ENCODE measurements at regions not wholly inside any gene's neighbourhood (a gene's known extent, or its start where the extent isn't known, plus 50 kb on each side); places are given as distances from the start of the nearest gene placed in this dataset.

DNA sequence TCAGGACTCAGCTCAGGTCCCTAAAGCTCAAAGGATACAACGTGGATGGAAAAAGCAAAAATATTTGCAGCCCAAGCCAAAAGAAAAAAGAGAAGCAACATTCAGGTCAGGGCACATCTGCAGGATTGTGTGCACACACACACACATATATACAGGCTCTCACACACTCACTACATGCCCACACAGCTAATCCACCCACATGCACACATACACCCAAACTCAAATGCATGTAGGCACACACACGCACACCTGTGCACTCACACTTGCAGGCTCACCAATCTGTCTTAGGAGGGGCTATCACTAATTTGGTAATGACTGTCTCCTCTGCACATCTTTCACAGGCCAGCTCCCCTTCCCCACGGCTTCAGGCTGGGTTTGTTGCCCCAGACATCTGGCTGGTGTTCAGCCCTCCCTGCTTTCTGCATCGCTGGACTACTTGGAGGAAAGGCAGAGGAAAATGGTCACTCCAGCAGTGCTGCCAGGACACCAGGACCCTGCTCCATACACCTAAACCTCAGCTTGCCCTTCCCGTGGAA lies 103.6 kb upstream of the DRD2 start:
- H4K8ac ChIP-seq (ENCODE audit: low read length): no peak overlapping the region
- no peak overlapping the region for H3K4ac ChIP-seq (ENCODE audit: low read depth in 1 of 2, low read length in 2 of 2)
- no peaks in the 10 kb centered on the region for H3K9me3 ChIP-seq (ENCODE audit: control insufficient read depth, low read length)
- no peak overlapping the region for H3K14ac ChIP-seq (ENCODE audit: low read length in 2 of 2)
- no peak for DNase-seq
- H3K4me1 ChIP-seq (ENCODE audit: control insufficient read depth, insufficient read depth, low read depth, low read length): no peaks in the 10 kb centered on the region
- no peak overlapping the region for H3K4me2 ChIP-seq (ENCODE audit: low read length, poor library complexity, severe bottlenecking)
- no peak overlapping the region for H3K27ac ChIP-seq (ENCODE audit: low read length, poor library complexity, severe bottlenecking)
- no peaks in the 10 kb centered on the region for H3K79me1 ChIP-seq (replicated peaks; ENCODE audit: low read length, poor library complexity, severe bottlenecking)
- no peak overlapping the region for H3K4me3 ChIP-seq (ENCODE audit: insufficient read depth in 1 of 2, low read depth in 1 of 2, low read length in 2 of 2)
- no peak overlapping the region for H2BK120ac ChIP-seq (ENCODE audit: low read depth, low read length)
- no peak overlapping the region for H2BK15ac ChIP-seq (ENCODE audit: low read depth, poor library complexity, severe bottlenecking)
- H4K91ac ChIP-seq (ENCODE audit: low read length): no peak overlapping the region
- no peak overlapping the region for H3K18ac ChIP-seq (ENCODE audit: low read depth in 1 of 2, low read length in 2 of 2)
- no peak overlapping the region for H3K23ac ChIP-seq (ENCODE audit: low read length in 2 of 2)
- H3K9ac ChIP-seq (ENCODE audit: low read length): no peak overlapping the region
- H2BK5ac ChIP-seq (ENCODE audit: low read depth, low read length, poor library complexity, severe bottlenecking): no peak overlapping the region
- H2BK12ac ChIP-seq (ENCODE audit: low read length in 2 of 2): no peak overlapping the region
- H2AK5ac ChIP-seq (ENCODE audit: low read length, severe bottlenecking): no peak overlapping the region
- peaks cover 7 to 45% of the 10 kb centered on the region in 2 experiments for H3K27me3 ChIP-seq (ENCODE audit: control insufficient read depth in 1 of 2, insufficient read depth in 1 of 2, low read length in 2 of 2)
- WGBS: 41% methylated on average over 4 of the region's 5 CpGs
- H2AFZ ChIP-seq (ENCODE audit: low read depth, low read length): no peak overlapping the region
- H3K36me3 ChIP-seq (ENCODE audit: control insufficient read depth in 1 of 2, insufficient read depth in 2 of 2, low read depth in 1 of 2, low read length in 2 of 2): no peaks in the 10 kb centered on the region

DNA sequence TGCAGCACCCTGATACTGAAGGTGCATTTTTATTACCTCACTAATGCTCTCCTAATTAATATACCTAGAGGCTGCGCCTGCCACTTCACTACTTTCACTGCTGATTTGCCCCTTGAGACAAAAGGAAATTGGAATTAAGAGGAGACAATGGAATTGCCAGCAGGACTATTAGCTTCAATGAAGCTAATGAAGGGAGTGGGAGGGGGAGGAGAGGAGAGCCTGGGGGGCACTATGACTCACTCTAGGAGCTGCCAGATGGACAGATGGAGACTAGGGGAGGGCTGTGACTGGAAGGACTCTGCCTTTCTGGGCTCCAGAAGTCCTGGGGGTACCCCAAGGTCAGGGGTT lies 102.8 kb upstream of the DRD2 start:
- Histone ChIP-seq H3K36me3 (ENCODE audit: control insufficient read depth in 1 of 2, insufficient read depth in 2 of 2, low read depth in 1 of 2, low read length in 2 of 2) (no peaks in the 10 kb centered on the region), H2BK12ac (ENCODE audit: low read length in 2 of 2) (no peak overlapping the region), H3K23ac (ENCODE audit: low read length in 2 of 2) (no peak overlapping the region), H2AFZ (ENCODE audit: low read depth, low read length) (no peak overlapping the region), H3K9me3 (ENCODE audit: control insufficient read depth, low read length) (no peaks in the 10 kb centered on the region), H2BK5ac (ENCODE audit: low read depth, low read length, poor library complexity, severe bottlenecking) (no peak overlapping the region), H3K18ac (ENCODE audit: low read depth in 1 of 2, low read length in 2 of 2) (no peak overlapping the region), H2AK5ac (ENCODE audit: low read length, severe bottlenecking) (no peak overlapping the region), H3K27me3 (ENCODE audit: control insufficient read depth in 1 of 2, insufficient read depth in 1 of 2, low read length in 2 of 2) (peaks cover 7 to 45% of the 10 kb centered on the region in 2 experiments), H3K14ac (ENCODE audit: low read length in 2 of 2) (no peak overlapping the region), H3K4me3 (ENCODE audit: insufficient read depth in 1 of 2, low read depth in 1 of 2, low read length in 2 of 2) (no peak overlapping the region), H3K79me1 (replicated peaks; ENCODE audit: low read length, poor library complexity, severe bottlenecking) (no peaks in the 10 kb centered on the region), H2BK120ac (ENCODE audit: low read depth, low read length) (no peak overlapping the region), H3K9ac (ENCODE audit: low read length) (no peak overlapping the region), H4K8ac (ENCODE audit: low read length) (no peak overlapping the region), H2BK15ac (ENCODE audit: low read depth, poor library complexity, severe bottlenecking) (no peak overlapping the region), H3K4ac (ENCODE audit: low read depth in 1 of 2, low read length in 2 of 2) (no peak overlapping the region), H3K27ac (ENCODE audit: low read length, poor library complexity, severe bottlenecking) (no peak overlapping the region), H4K91ac (ENCODE audit: low read length) (no peak overlapping the region), H3K4me2 (ENCODE audit: low read length, poor library complexity, severe bottlenecking) (no peak overlapping the region), H3K4me1 (ENCODE audit: control insufficient read depth, insufficient read depth, low read depth, low read length) (no peaks in the 10 kb centered on the region)
- no peak for DNase-seq
- no CpG with 5 or more reads among the region's 1 CpG for WGBS

- H3K9ac ChIP-seq (ENCODE audit: low read length): no peak overlapping the region
- H3K4me1 ChIP-seq (ENCODE audit: control insufficient read depth, insufficient read depth, low read depth, low read length): no peaks in the 10 kb centered on the region
- no peak overlapping the region for H2BK5ac ChIP-seq (ENCODE audit: low read depth, low read length, poor library complexity, severe bottlenecking)
- no peaks in the 10 kb centered on the region for H3K9me3 ChIP-seq (ENCODE audit: control insufficient read depth, low read length)
- no peak overlapping the region for H4K91ac ChIP-seq (ENCODE audit: low read length)
- peaks cover 7 to 45% of the 10 kb centered on the region in 2 experiments for H3K27me3 ChIP-seq (ENCODE audit: control insufficient read depth in 1 of 2, insufficient read depth in 1 of 2, low read length in 2 of 2)
- H3K14ac ChIP-seq (ENCODE audit: low read length in 2 of 2): peak overlapping the region in 1 of 2 experiments; percentile 59
- DNase-seq: no peak
- H2BK12ac ChIP-seq (ENCODE audit: low read length in 2 of 2): no peak overlapping the region
- no peak overlapping the region for H3K4me2 ChIP-seq (ENCODE audit: low read length, poor library complexity, severe bottlenecking)
- no peak overlapping the region for H2BK15ac ChIP-seq (ENCODE audit: low read depth, poor library complexity, severe bottlenecking)
- H3K4ac ChIP-seq (ENCODE audit: low read depth in 1 of 2, low read length in 2 of 2): no peak overlapping the region
- H2AK5ac ChIP-seq (ENCODE audit: low read length, severe bottlenecking): no peak overlapping the region
- no peak overlapping the region for H4K8ac ChIP-seq (ENCODE audit: low read length)
- H3K27ac ChIP-seq (ENCODE audit: low read length, poor library complexity, severe bottlenecking): no peak overlapping the region
- no peak overlapping the region for H2AFZ ChIP-seq (ENCODE audit: low read depth, low read length)
- H2BK120ac ChIP-seq (ENCODE audit: low read depth, low read length): no peak overlapping the region
- H3K4me3 ChIP-seq (ENCODE audit: insufficient read depth in 1 of 2, low read depth in 1 of 2, low read length in 2 of 2): no peak overlapping the region
- WGBS: 82% methylated on average over 5 of the region's 6 CpGs
- H3K23ac ChIP-seq (ENCODE audit: low read length in 2 of 2): no peak overlapping the region
- H3K79me1 ChIP-seq (replicated peaks; ENCODE audit: low read length, poor library complexity, severe bottlenecking): no peaks in the 10 kb centered on the region
- H3K36me3 ChIP-seq (ENCODE audit: control insufficient read depth in 1 of 2, insufficient read depth in 2 of 2, low read depth in 1 of 2, low read length in 2 of 2): no peaks in the 10 kb centered on the region
- H3K18ac ChIP-seq (ENCODE audit: low read depth in 1 of 2, low read length in 2 of 2): no peak overlapping the region
Measured at GRCh38 chr11:113577356-113578032, 102.3 kb upstream of the DRD2 start.

DNA sequence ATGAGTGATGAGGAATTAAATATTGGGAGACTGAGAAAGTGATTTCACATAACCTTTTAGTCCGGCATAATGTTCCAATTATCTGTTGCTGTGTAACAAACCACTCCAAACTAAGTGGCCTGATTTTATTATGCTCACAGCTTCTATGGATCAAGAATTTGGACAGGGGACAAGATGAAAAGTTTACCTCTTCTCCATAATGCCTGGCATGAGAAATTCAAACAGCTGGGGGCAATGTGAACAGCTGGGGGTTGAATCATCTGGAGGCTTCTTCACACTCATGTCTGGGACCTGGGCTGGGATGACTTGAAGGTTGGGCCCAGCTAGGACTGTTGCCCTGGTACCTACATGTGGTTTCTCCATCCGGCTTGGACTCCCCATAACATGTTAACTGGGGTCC lies 99.4 kb upstream of the DRD2 start:
- Histone ChIP-seq H2BK5ac (ENCODE audit: low read depth, low read length, poor library complexity, severe bottlenecking) (no peak overlapping the region), H3K14ac (ENCODE audit: low read length in 2 of 2) (no peak overlapping the region), H3K4me1 (ENCODE audit: control insufficient read depth, insufficient read depth, low read depth, low read length) (no peaks in the 10 kb centered on the region), H2AK5ac (ENCODE audit: low read length, severe bottlenecking) (no peak overlapping the region), H2BK15ac (ENCODE audit: low read depth, poor library complexity, severe bottlenecking) (no peak overlapping the region), H3K27ac (ENCODE audit: low read length, poor library complexity, severe bottlenecking) (no peak overlapping the region), H4K8ac (ENCODE audit: low read length) (no peak overlapping the region), H3K4me2 (ENCODE audit: low read length, poor library complexity, severe bottlenecking) (no peak overlapping the region), H3K18ac (ENCODE audit: low read depth in 1 of 2, low read length in 2 of 2) (no peak overlapping the region), H3K9ac (ENCODE audit: low read length) (no peak overlapping the region), H3K9me3 (ENCODE audit: control insufficient read depth, low read length) (no peaks in the 10 kb centered on the region), H2AFZ (ENCODE audit: low read depth, low read length) (no peak overlapping the region), H3K79me1 (replicated peaks; ENCODE audit: low read length, poor library complexity, severe bottlenecking) (no peaks in the 10 kb centered on the region), H2BK12ac (ENCODE audit: low read length in 2 of 2) (no peak overlapping the region), H3K27me3 (ENCODE audit: control insufficient read depth in 1 of 2, insufficient read depth in 1 of 2, low read length in 2 of 2) (peaks cover 8 to 33% of the 10 kb centered on the region in 2 experiments), H4K91ac (ENCODE audit: low read length) (no peak overlapping the region), H3K36me3 (ENCODE audit: control insufficient read depth in 1 of 2, insufficient read depth in 2 of 2, low read depth in 1 of 2, low read length in 2 of 2) (no peaks in the 10 kb centered on the region), H2BK120ac (ENCODE audit: low read depth, low read length) (no peak overlapping the region), H3K23ac (ENCODE audit: low read length in 2 of 2) (no peak overlapping the region), H3K4me3 (ENCODE audit: insufficient read depth in 1 of 2, low read depth in 1 of 2, low read length in 2 of 2) (no peak overlapping the region), H3K4ac (ENCODE audit: low read depth in 1 of 2, low read length in 2 of 2) (no peak overlapping the region)
- no peak for DNase-seq
- WGBS: 85% methylated on average over 2 of the region's 2 CpGs
